ENCODE measurements at regions not wholly inside any gene's neighbourhood (a gene's known extent, or its start where the extent isn't known, plus 50 kb on each side); places are given as distances from the start of the nearest gene placed in this dataset.

- TF ChIP-seq ZNF384 (IDR thresholded peaks at IDR 0.05) (no peak), CTBP1 (IDR thresholded peaks at IDR 0.05; ENCODE audit: borderline replicate concordance) (no peak), TARDBP (IDR thresholded peaks at IDR 0.05) (no peak), SUZ12 (IDR thresholded peaks at IDR 0.05) (no peak), BHLHE40 (IDR thresholded peaks at IDR 0.05; ENCODE audit: borderline replicate concordance) (no peak), ELF4 (IDR thresholded peaks at IDR 0.05) (no peak), FOXK2 (IDR thresholded peaks at IDR 0.05) (no peak), PKNOX1 (IDR thresholded peaks at IDR 0.05) (no peak)
- ChIA-PET POLR2A (no interaction called here), CTCF (no interaction called here)
- DNase-seq (ENCODE audit: extremely low spot score), result no peak
Observed at GRCh38 chr19:27679905-27680304, 1533.0 kb downstream of the UQCRFS1 start.

GRCh38 chr19:27679399-27679798 is 1533.6 kb downstream of the UQCRFS1 start:
- TF ChIP-seq PKNOX1 (IDR thresholded peaks at IDR 0.05) (no peak), L3MBTL2 (conservative IDR thresholded peaks at IDR 0.05) (no peak), ZNF384 (IDR thresholded peaks at IDR 0.05) (no peak), CTBP1 (IDR thresholded peaks at IDR 0.05; ENCODE audit: borderline replicate concordance) (no peak), ARNT (IDR thresholded peaks at IDR 0.05) (no peak), SP1 (IDR thresholded peaks at IDR 0.05) (no peak), BHLHE40 (IDR thresholded peaks at IDR 0.05; ENCODE audit: borderline replicate concordance) (no peak), ELF4 (IDR thresholded peaks at IDR 0.05) (no peak), TARDBP (IDR thresholded peaks at IDR 0.05) (no peak), FOXM1 (IDR thresholded peaks at IDR 0.05; ENCODE audit: borderline replicate concordance) (no peak), FOXA1 (IDR thresholded peaks at IDR 0.05) (no peak), LEF1 (IDR thresholded peaks at IDR 0.05; ENCODE audit: borderline replicate concordance) (no peak), FOXK2 (IDR thresholded peaks at IDR 0.05) (no peak), SUZ12 (IDR thresholded peaks at IDR 0.05) (no peak), HDGF (IDR thresholded peaks at IDR 0.05; ENCODE audit: borderline replicate concordance) (no peak), NFRKB (IDR thresholded peaks at IDR 0.05) (no peak)
- ChIA-PET CTCF (no interaction called here), POLR2A (no interaction called here)
- no peak for DNase-seq (ENCODE audit: extremely low spot score)

- DNase-seq (ENCODE audit: extremely low spot score), result no peak
- POLR2A ChIA-PET, result no interaction called here
- CTCF ChIA-PET, result no interaction called here
- TF ChIP-seq SP1 (IDR thresholded peaks at IDR 0.05), result no peak
- no peak for TF ChIP-seq PKNOX1 (IDR thresholded peaks at IDR 0.05)
- TF ChIP-seq FOXM1 (IDR thresholded peaks at IDR 0.05; ENCODE audit: borderline replicate concordance), result no peak
- no peak for TF ChIP-seq BHLHE40 (IDR thresholded peaks at IDR 0.05; ENCODE audit: borderline replicate concordance)
- no peak for TF ChIP-seq CTBP1 (IDR thresholded peaks at IDR 0.05; ENCODE audit: borderline replicate concordance)
- no peak for TF ChIP-seq LEF1 (IDR thresholded peaks at IDR 0.05; ENCODE audit: borderline replicate concordance)
Observed at GRCh38 chr19:27676877-27677276, 1536.1 kb downstream of the UQCRFS1 start.

- ChIA-PET POLR2A (no interaction called here), CTCF (no interaction called here)
- DNase-seq (ENCODE audit: extremely low spot score), result no peak
- TF ChIP-seq LEF1 (IDR thresholded peaks at IDR 0.05; ENCODE audit: borderline replicate concordance) (no peak), SUZ12 (IDR thresholded peaks at IDR 0.05) (no peak), FOXK2 (IDR thresholded peaks at IDR 0.05) (no peak), ELF4 (IDR thresholded peaks at IDR 0.05) (no peak), TARDBP (IDR thresholded peaks at IDR 0.05) (no peak), SP1 (IDR thresholded peaks at IDR 0.05) (no peak)
Observed at GRCh38 chr19:27676334-27676733, 1536.6 kb downstream of the UQCRFS1 start.

GRCh38 chr19:27675771-27676170 is 1537.2 kb downstream of the UQCRFS1 start:
- DNase-seq (ENCODE audit: extremely low spot score), result no peak
- ChIA-PET CTCF (no interaction called here), POLR2A (no interaction called here)
- TF ChIP-seq FOXA1 (IDR thresholded peaks at IDR 0.05) (no peak), L3MBTL2 (conservative IDR thresholded peaks at IDR 0.05) (no peak), TARDBP (IDR thresholded peaks at IDR 0.05) (no peak)

GRCh38 chr19:27674701-27675100 is 1538.2 kb downstream of the UQCRFS1 start:
- no peak for TF ChIP-seq PKNOX1 (IDR thresholded peaks at IDR 0.05)
- no peak for DNase-seq (ENCODE audit: extremely low spot score)
- ChIA-PET POLR2A (no interaction called here), CTCF (no interaction called here)

- TF ChIP-seq ARNT (IDR thresholded peaks at IDR 0.05), result no peak
- TF ChIP-seq HDGF (IDR thresholded peaks at IDR 0.05; ENCODE audit: borderline replicate concordance), result no peak
- no peak for TF ChIP-seq SP1 (IDR thresholded peaks at IDR 0.05)
- ChIA-PET POLR2A (no interaction called here), CTCF (no interaction called here)
- DNase-seq (ENCODE audit: extremely low spot score), result no peak
Observed at GRCh38 chr19:27673986-27674385, 1539.0 kb downstream of the UQCRFS1 start.
